OCI-LY1 (cell line): ENCODE measurements at regions not wholly inside any gene's neighbourhood (a gene's known extent, or its start where the extent isn't known, plus 50 kb on each side); places are given as distances from the start of the nearest gene placed in this dataset.

ENCODE experiments used
- CTCF ChIP-seq: fragments of 200-600 bp; sonication (generic), shearing (Covaris generic); IDR thresholded peaks from 2 replicates; pipeline ENCODE4 v1.5.1; 2017; ENCODE audit warnings: mild to moderate bottlenecking, antibody characterized with exemption, low read length, moderate library complexity, mixed read lengths
- EZH2 ChIP-seq: fragments of 200-600 bp; sonication (generic), shearing (Covaris generic); IDR thresholded peaks from 2 replicates; pipeline ENCODE4 v1.8.0; 2017; ENCODE audit warnings: borderline replicate concordance, mixed run types, mild to moderate bottlenecking, antibody characterized with exemption, low read length, moderate library complexity, mixed read lengths

DNA sequence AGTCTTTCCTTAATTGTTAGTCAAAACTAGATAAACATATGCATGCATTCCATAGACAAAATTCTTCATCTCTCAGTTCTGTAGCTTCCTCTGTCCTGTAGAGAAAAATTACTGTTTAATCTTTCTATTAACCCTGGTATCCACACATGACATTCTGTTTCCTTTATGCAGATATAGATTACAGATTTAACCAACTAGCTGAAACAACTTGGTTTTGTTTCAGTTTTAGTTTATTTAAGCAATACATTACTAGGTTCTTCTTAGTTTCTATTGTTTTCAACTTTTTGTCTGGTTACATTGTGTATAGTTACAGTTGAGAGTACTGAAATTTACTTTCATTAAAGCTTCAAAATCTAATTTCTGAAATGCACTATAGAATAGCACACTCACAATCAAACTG is 933.9 kb upstream of the EPHA5 start:
- no peak for TF ChIP-seq CTCF
- no peak for TF ChIP-seq EZH2
